HG03196 (cell line): ENCODE measurements at regions not wholly inside any gene's neighbourhood (a gene's known extent, or its start where the extent isn't known, plus 50 kb on each side); places are given as distances from the start of the nearest gene placed in this dataset.
"Not testable (repeated sequence)": the region's sequence is repeated elsewhere in the genome, so short reads cannot be mapped to it uniquely, and the experiment has no call there.

Experiments
- ATAC-seq: cut with Tn5 transposase; IDR thresholded peaks from one replicate; pipeline ENCODE4 v1.9.1; 2021; ENCODE audit not compliant: unreplicated experiment

- ATAC-seq = no peak
Measured at GRCh38 chr6:155561257-155561965, 105.8 kb upstream of the NOX3 start.

GRCh38 chr6:155549928-155550327 lies 94.3 kb upstream of the NOX3 start:
- no peak for ATAC-seq

- ATAC-seq = no peak
Measured at GRCh38 chr6:155549028-155549798, 93.6 kb upstream of the NOX3 start.

GRCh38 chr6:155548576-155548975 lies 92.9 kb upstream of the NOX3 start:
- ATAC-seq = no peak

GRCh38 chr6:155544677-155545076 lies 89.0 kb upstream of the NOX3 start:
- no peak for ATAC-seq

- ATAC-seq = no peak
Measured at GRCh38 chr6:155543166-155543847, 87.7 kb upstream of the NOX3 start.

- no peak for ATAC-seq
Measured at GRCh38 chr6:155542036-155542435, 86.4 kb upstream of the NOX3 start.

GRCh38 chr6:155538708-155539390 lies 83.2 kb upstream of the NOX3 start:
- ATAC-seq = no peak

GRCh38 chr6:155534678-155535077 lies 79.0 kb upstream of the NOX3 start:
- no peak for ATAC-seq

GRCh38 chr6:155530219-155530834 lies 74.7 kb upstream of the NOX3 start:
- ATAC-seq = no peak

- ATAC-seq = not testable (repeated sequence)
Measured at GRCh38 chr6:155529814-155530213, 74.2 kb upstream of the NOX3 start.

- ATAC-seq = peak; percentile 81
Measured at GRCh38 chr6:155528982-155529453, 73.4 kb upstream of the NOX3 start.

- ATAC-seq = no peak
Measured at GRCh38 chr6:155528335-155528734, 72.7 kb upstream of the NOX3 start.

- no peak for ATAC-seq
Measured at GRCh38 chr6:155527443-155527842, 71.8 kb upstream of the NOX3 start.

- no peak for ATAC-seq
Measured at GRCh38 chr6:155523821-155524651, 68.4 kb upstream of the NOX3 start.

- no peak for ATAC-seq
Measured at GRCh38 chr6:155521719-155522118, 66.1 kb upstream of the NOX3 start.

GRCh38 chr6:155520078-155520477 lies 64.4 kb upstream of the NOX3 start:
- ATAC-seq = no peak

GRCh38 chr6:155519176-155519738 lies 63.6 kb upstream of the NOX3 start:
- no peak for ATAC-seq

GRCh38 chr6:155517294-155517693 lies 61.7 kb upstream of the NOX3 start:
- ATAC-seq = no peak

GRCh38 chr6:155510879-155511278 lies 55.2 kb upstream of the NOX3 start:
- ATAC-seq = no peak
